Activated T-helper 2 cell treated with anti-CD3 and anti-CD28 coated beads, Interferon-gamma antibody, Interleukin-2, Interleukin-4, amounts not matched to agents 10 μg/mL and 5 μg/mL and 100 μg/mL, durations not matched to agents 14 hours and 24 hours and 36 hours (primary cell): ENCODE measurements at regions not wholly inside any gene's neighbourhood (a gene's known extent, or its start where the extent isn't known, plus 50 kb on each side); places are given as distances from the start of the nearest gene placed in this dataset.
"Not testable (repeated sequence)": the region's sequence is repeated elsewhere in the genome, so short reads cannot be mapped to it uniquely, and the experiment has no call there.

Source experiments
- DNase-seq: peaks from one replicate; pipeline ENCODE4 v3.0.0; 2021; ENCODE audit warnings: low spot score
- H3K27ac Mint-ChIP-seq: one replicate; pipeline ENCODE4 v1.8.0; 2021; ENCODE audit warnings: mixed read lengths
- H3K27me3 Mint-ChIP-seq: one replicate; pipeline ENCODE4 v1.8.0; 2021; ENCODE audit warnings: low read depth, mixed read lengths
- H3K36me3 Mint-ChIP-seq: one replicate; pipeline ENCODE4 v1.8.0; 2021; ENCODE audit warnings: low read depth, mixed read lengths
- H3K4me1 Mint-ChIP-seq: one replicate; pipeline ENCODE4 v1.8.0; 2021; ENCODE audit warnings: low read depth, mixed read lengths
- H3K4me3 Mint-ChIP-seq: one replicate; pipeline ENCODE4 v1.8.0; 2021; ENCODE audit warnings: low read depth, mild to moderate bottlenecking, moderate library complexity, mixed read lengths
- H3K9me3 Mint-ChIP-seq: one replicate; pipeline ENCODE4 v1.8.0; 2021; ENCODE audit warnings: mixed read lengths
- intact Hi-C: fragments of 100-400 bp; cut with micrococcal nuclease; formaldehyde crosslinking; loops from one replicate; pipeline ENCODE4 v1.15.1; 2023

GRCh38 chr6:99668036-99668705, 61.5 kb downstream of the PRDM13 start:
- H3K27me3 Mint-ChIP-seq: peaks cover 2% of the 10 kb centered on the region
- intact Hi-C loops: no loop called here
- no peaks in the 10 kb centered on the region for H3K36me3 Mint-ChIP-seq
- DNase-seq: no peak
- H3K27ac Mint-ChIP-seq: no peak overlapping the region
- H3K4me1 Mint-ChIP-seq: no peaks in the 10 kb centered on the region
- no peak overlapping the region for H3K4me3 Mint-ChIP-seq
- H3K9me3 Mint-ChIP-seq: no peaks in the 10 kb centered on the region

GRCh38 chr6:99689916-99690685, 83.5 kb downstream of the PRDM13 start:
- Mint-ChIP-seq H3K4me1 (peaks cover 2% of the 10 kb centered on the region), H3K27ac (no peak overlapping the region), H3K27me3 (no peaks in the 10 kb centered on the region), H3K4me3 (no peak overlapping the region), H3K9me3 (peaks cover 5% of the 10 kb centered on the region), H3K36me3 (no peaks in the 10 kb centered on the region)
- no peak for DNase-seq
- intact Hi-C loops: no loop called here

GRCh38 chr6:99702287-99702686, 95.7 kb downstream of the PRDM13 start:
- H3K27ac Mint-ChIP-seq, DNase-seq, intact Hi-C loops: not testable (repeated sequence)

GRCh38 chr6:99709062-99709461, 102.4 kb downstream of the PRDM13 start:
- Mint-ChIP-seq H3K36me3 (no peaks in the 10 kb centered on the region), H3K27ac (no peak overlapping the region), H3K4me3 (no peak overlapping the region), H3K9me3 (no peaks in the 10 kb centered on the region), H3K4me1 (no peaks in the 10 kb centered on the region), H3K27me3 (no peaks in the 10 kb centered on the region)
- DNase-seq: no peak
- intact Hi-C loops: no loop called here

More at GRCh38 chr6:99702287-99702686, 95.7 kb downstream of the PRDM13 start:
- not testable (repeated sequence) for H3K36me3 Mint-ChIP-seq, H3K4me1 Mint-ChIP-seq, H3K27me3 Mint-ChIP-seq, H3K4me3 Mint-ChIP-seq, H3K9me3 Mint-ChIP-seq

- intact Hi-C loops: no loop called here
- DNase-seq: no peak
- H3K27ac Mint-ChIP-seq: no peak overlapping the region
- no peaks in the 10 kb centered on the region for H3K4me1 Mint-ChIP-seq
- no peak overlapping the region for H3K4me3 Mint-ChIP-seq
- H3K9me3 Mint-ChIP-seq: no peaks in the 10 kb centered on the region
- H3K36me3 Mint-ChIP-seq: no peaks in the 10 kb centered on the region
- H3K27me3 Mint-ChIP-seq: no peaks in the 10 kb centered on the region
These were observed 104.7 kb downstream of the PRDM13 start for GRCh38 chr6:99711302-99711701.

- Mint-ChIP-seq H3K36me3 (no peaks in the 10 kb centered on the region), H3K27ac (no peak overlapping the region), H3K9me3 (no peaks in the 10 kb centered on the region), H3K27me3 (no peaks in the 10 kb centered on the region), H3K4me3 (no peak overlapping the region), H3K4me1 (no peaks in the 10 kb centered on the region)
- DNase-seq: no peak
- intact Hi-C loops: no loop called here
These were observed 105.3 kb downstream of the PRDM13 start for GRCh38 chr6:99711925-99712324.

GRCh38 chr6:99712519-99712918, 105.9 kb downstream of the PRDM13 start:
- Mint-ChIP-seq H3K9me3 (no peaks in the 10 kb centered on the region), H3K27me3 (no peaks in the 10 kb centered on the region), H3K4me3 (no peak overlapping the region), H3K36me3 (no peaks in the 10 kb centered on the region), H3K4me1 (no peaks in the 10 kb centered on the region), H3K27ac (no peak overlapping the region)
- DNase-seq: no peak
- intact Hi-C loops: no loop called here

GRCh38 chr6:99722043-99722442, 115.4 kb downstream of the PRDM13 start:
- DNase-seq, H3K4me3 Mint-ChIP-seq, H3K27me3 Mint-ChIP-seq, H3K9me3 Mint-ChIP-seq, H3K4me1 Mint-ChIP-seq, H3K27ac Mint-ChIP-seq, H3K36me3 Mint-ChIP-seq, intact Hi-C loops: not testable (repeated sequence)

GRCh38 chr6:99730237-99730636, 123.6 kb downstream of the PRDM13 start:
- intact Hi-C loops, H3K4me3 Mint-ChIP-seq, DNase-seq, H3K27me3 Mint-ChIP-seq, H3K4me1 Mint-ChIP-seq, H3K27ac Mint-ChIP-seq, H3K9me3 Mint-ChIP-seq, H3K36me3 Mint-ChIP-seq: not testable (repeated sequence)

- no peaks in the 10 kb centered on the region for H3K9me3 Mint-ChIP-seq
- intact Hi-C loops: no loop called here
- no peak overlapping the region for H3K27ac Mint-ChIP-seq
- DNase-seq: no peak
- no peaks in the 10 kb centered on the region for H3K4me1 Mint-ChIP-seq
- H3K36me3 Mint-ChIP-seq: no peaks in the 10 kb centered on the region
- peaks cover 13% of the 10 kb centered on the region for H3K27me3 Mint-ChIP-seq
- H3K4me3 Mint-ChIP-seq: no peak overlapping the region
These were observed 129.7 kb downstream of the PRDM13 start for GRCh38 chr6:99736302-99736701.

- H3K27ac Mint-ChIP-seq: no peak overlapping the region
- no peaks in the 10 kb centered on the region for H3K4me1 Mint-ChIP-seq
- H3K9me3 Mint-ChIP-seq: no peaks in the 10 kb centered on the region
- H3K27me3 Mint-ChIP-seq: peaks cover 22% of the 10 kb centered on the region
- intact Hi-C loops: no loop called here
- no peaks in the 10 kb centered on the region for H3K36me3 Mint-ChIP-seq
- no peak overlapping the region for H3K4me3 Mint-ChIP-seq
- no peak for DNase-seq
These were observed 132.9 kb downstream of the PRDM13 start for GRCh38 chr6:99739526-99739925.

- H3K27me3 Mint-ChIP-seq: peaks cover 25% of the 10 kb centered on the region
- intact Hi-C loops: no loop called here
- no peak overlapping the region for H3K4me3 Mint-ChIP-seq
These were observed 134.5 kb downstream of the PRDM13 start for GRCh38 chr6:99741092-99741491.

GRCh38 chr6:99743647-99744046, 137.0 kb downstream of the PRDM13 start:
- no peaks in the 10 kb centered on the region for H3K4me1 Mint-ChIP-seq
- DNase-seq: no peak
- peaks cover 31% of the 10 kb centered on the region for H3K27me3 Mint-ChIP-seq
- H3K27ac Mint-ChIP-seq: no peak overlapping the region
- H3K9me3 Mint-ChIP-seq: no peaks in the 10 kb centered on the region
- no peak overlapping the region for H3K4me3 Mint-ChIP-seq
- intact Hi-C loops: no loop called here
- no peaks in the 10 kb centered on the region for H3K36me3 Mint-ChIP-seq

More at GRCh38 chr6:99741092-99741491, 134.5 kb downstream of the PRDM13 start:
- Mint-ChIP-seq H3K36me3 (no peaks in the 10 kb centered on the region), H3K27ac (no peak overlapping the region), H3K9me3 (no peaks in the 10 kb centered on the region), H3K4me1 (no peaks in the 10 kb centered on the region)
- DNase-seq: no peak
